22Rv1 (cell line): ENCODE measurements at regions not wholly inside any gene's neighbourhood (a gene's known extent, or its start where the extent isn't known, plus 50 kb on each side); places are given as distances from the start of the nearest gene placed in this dataset.

Source experiments
- ZFX ChIP-seq: fragments of 450-650 bp; IDR thresholded peaks from 2 replicates; pipeline ENCODE4 v1.6.1; 2017; ENCODE audit warnings: antibody characterized with exemption, borderline replicate concordance
- TF ChIP-seq, protein P1 (sequence below): fragments of 450-650 bp; IDR thresholded peaks from 2 replicates; pipeline ENCODE4 v1.5.1; 2017; ENCODE audit warnings: mild to moderate bottlenecking

DNA sequence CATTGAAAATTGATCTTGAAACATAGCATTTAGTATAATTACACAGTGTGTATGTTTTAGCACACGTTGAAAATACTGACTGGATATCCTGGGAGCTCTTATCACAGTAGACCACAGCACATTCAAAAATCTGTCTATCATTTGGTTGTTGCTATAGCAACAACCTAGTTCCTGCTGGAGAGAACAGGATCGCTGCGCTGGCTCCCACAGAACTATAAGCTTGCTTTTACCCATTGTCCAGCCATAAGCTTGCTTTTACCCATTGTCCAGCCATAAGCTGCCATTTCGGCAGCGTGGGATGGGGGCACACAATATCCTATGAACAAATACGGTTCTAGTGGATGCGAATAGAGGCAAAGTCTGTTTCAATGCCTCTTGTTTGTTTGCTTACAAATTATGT, 70.4 kb upstream of the ST6GAL2 start:
- TF ChIP-seq, protein P1, sequence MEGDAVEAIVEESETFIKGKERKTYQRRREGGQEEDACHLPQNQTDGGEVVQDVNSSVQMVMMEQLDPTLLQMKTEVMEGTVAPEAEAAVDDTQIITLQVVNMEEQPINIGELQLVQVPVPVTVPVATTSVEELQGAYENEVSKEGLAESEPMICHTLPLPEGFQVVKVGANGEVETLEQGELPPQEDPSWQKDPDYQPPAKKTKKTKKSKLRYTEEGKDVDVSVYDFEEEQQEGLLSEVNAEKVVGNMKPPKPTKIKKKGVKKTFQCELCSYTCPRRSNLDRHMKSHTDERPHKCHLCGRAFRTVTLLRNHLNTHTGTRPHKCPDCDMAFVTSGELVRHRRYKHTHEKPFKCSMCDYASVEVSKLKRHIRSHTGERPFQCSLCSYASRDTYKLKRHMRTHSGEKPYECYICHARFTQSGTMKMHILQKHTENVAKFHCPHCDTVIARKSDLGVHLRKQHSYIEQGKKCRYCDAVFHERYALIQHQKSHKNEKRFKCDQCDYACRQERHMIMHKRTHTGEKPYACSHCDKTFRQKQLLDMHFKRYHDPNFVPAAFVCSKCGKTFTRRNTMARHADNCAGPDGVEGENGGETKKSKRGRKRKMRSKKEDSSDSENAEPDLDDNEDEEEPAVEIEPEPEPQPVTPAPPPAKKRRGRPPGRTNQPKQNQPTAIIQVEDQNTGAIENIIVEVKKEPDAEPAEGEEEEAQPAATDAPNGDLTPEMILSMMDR = no peak
- no peak for TF ChIP-seq ZFX
